PC-3 (cell line): ENCODE measurements at regions not wholly inside any gene's neighbourhood (a gene's known extent, or its start where the extent isn't known, plus 50 kb on each side); places are given as distances from the start of the nearest gene placed in this dataset.

ENCODE experiments used
- ATAC-seq: fragments of 200-7000 bp; cut with Tn5 transposase; 2 replicates; pipeline ENCODE4 v1.9.1; 2020; ENCODE audit warnings: mild to moderate bottlenecking, moderate library complexity
- BruUV-seq: library from RNA; stranded (reverse); fragments of 400-500 nt; replicated peaks from 2 replicates; lab custom pipeline; 2021; lab: Mats Ljungman, UMichigan
- CTCF ChIA-PET: fragments of 300-600 bp; sonication (Branson Sonifier 250); formaldehyde crosslinking; loops from one replicate; lab custom pipeline; 2022; ENCODE audit warnings: antibody characterized with exemption; lab: Charles Lee
- POLR2A ChIA-PET: fragments of 300-600 bp; sonication (Branson Sonifier 250); formaldehyde crosslinking; loops from one replicate; lab custom pipeline; 2022; ENCODE audit warnings: antibody characterized with exemption; ENCODE audit not compliant: unreplicated experiment; lab: Charles Lee
- DNase-seq: peaks from one replicate; pipeline ENCODE4 v3.0.0-alpha.2; 2015
- H2AFZ ChIP-seq: fragments of 300-600 bp; sonication (generic); 2 replicates; pipeline ENCODE4 v1.6.0; 2016; ENCODE audit warnings: antibody characterized with exemption, low read length
- H3F3A ChIP-seq: fragments of 300-600 bp; sonication (generic); one replicate; pipeline ENCODE4 v1.6.0; 2017; ENCODE audit warnings: antibody characterized with exemption, low read length, control low read depth, mild to moderate bottlenecking; ENCODE audit not compliant: unreplicated experiment
- H3K27ac ChIP-seq: fragments of 300-600 bp; sonication (generic); 2 replicates; pipeline ENCODE4 v1.5.1; 2016; ENCODE audit warnings: mild to moderate bottlenecking, low read length
- H3K27me3 ChIP-seq: fragments of 300-600 bp; sonication (generic); 2 replicates; pipeline ENCODE4 v1.6.1; 2016; ENCODE audit warnings: low read length, mixed read lengths
- H3K36me3 ChIP-seq: fragments of 300-600 bp; sonication (generic); 2 replicates; pipeline ENCODE4 v1.6.1; 2016; ENCODE audit warnings: low read depth, mixed run types, low read length, mixed read lengths
- H3K4me1 ChIP-seq: fragments of 300-600 bp; sonication (generic); 2 replicates; pipeline ENCODE4 v1.5.1; 2016; ENCODE audit warnings: low read length; ENCODE audit not compliant: insufficient read depth
- H3K4me2 ChIP-seq: fragments of 300-600 bp; sonication (generic); 2 replicates; pipeline ENCODE4 v1.6.0; 2016; ENCODE audit warnings: low read length
- H3K4me3 ChIP-seq: fragments of 300-600 bp; sonication (generic); 2 replicates; pipeline ENCODE4 v1.5.1; 2016; ENCODE audit warnings: mild to moderate bottlenecking, low read length, mixed read lengths
- H3K79me2 ChIP-seq: fragments of 300-600 bp; sonication (generic); 2 replicates; pipeline ENCODE4 v1.6.1; 2017; ENCODE audit warnings: low read length, mixed read lengths
- H3K9ac ChIP-seq: fragments of 300-600 bp; sonication (generic); 2 replicates; pipeline ENCODE4 v1.6.0; 2016; ENCODE audit warnings: mild to moderate bottlenecking, low read length
- H3K9me2 ChIP-seq: fragments of 300-600 bp; sonication (generic); replicated peaks from 2 replicates; pipeline ENCODE4 v1.6.1; 2016; ENCODE audit warnings: mixed run types, low read length, mixed read lengths
- H3K9me3 ChIP-seq: fragments of 300-600 bp; sonication (generic); 2 replicates; pipeline ENCODE4 v1.6.1; 2016; ENCODE audit warnings: low read length, mixed read lengths
- H4K20me1 ChIP-seq: fragments of 300-600 bp; sonication (generic); 2 replicates; pipeline ENCODE4 v1.6.1; 2016; ENCODE audit warnings: low read length, mixed read lengths
- EZH2 ChIP-seq: fragments of 300-600 bp; sonication (generic); IDR thresholded peaks from one replicate; pipeline ENCODE4 v1.6.1; 2017; ENCODE audit warnings: antibody characterized with exemption, mild to moderate bottlenecking, low read length; ENCODE audit not compliant: unreplicated experiment
- EZH2phosphoT487 ChIP-seq: fragments of 300-600 bp; sonication (generic); IDR thresholded peaks from 2 replicates; pipeline ENCODE4 v1.6.1; 2018; ENCODE audit warnings: mild to moderate bottlenecking, antibody characterized with exemption, low read length, borderline replicate concordance
- intact Hi-C: fragments of 100-400 bp; cut with micrococcal nuclease; formaldehyde crosslinking; loops from 2 replicates; pipeline ENCODE4 v1.9.0; 2023
- TF ChIP-seq, protein P1 (sequence below): fragments of 300-600 bp; sonication (generic); conservative IDR thresholded peaks from 2 replicates; pipeline ENCODE4 v1.5.1; 2017; ENCODE audit warnings: antibody characterized with exemption, low read depth, mild to moderate bottlenecking, low read length

- Histone ChIP-seq H3K27me3 (peaks cover 47% of the 10 kb centered on the region), H3K36me3 (no peaks in the 10 kb centered on the region), H3K4me1 (no peaks in the 10 kb centered on the region), H3K9me2 (no peaks in the 10 kb centered on the region), H2AFZ (no peak overlapping the region), H4K20me1 (no peaks in the 10 kb centered on the region), H3K9me3 (no peaks in the 10 kb centered on the region), H3K27ac (no peak overlapping the region), H3K9ac (no peak overlapping the region), H3K4me3 (no peak overlapping the region), H3K4me2 (no peak overlapping the region), H3F3A (no peaks in the 10 kb centered on the region), H3K79me2 (no peaks in the 10 kb centered on the region)
- intact Hi-C loops: no loop called here
- ATAC-seq (no peak), DNase-seq (no peak)
- BruUV-seq: no TSS peak
- TF ChIP-seq EZH2phosphoT487 (no peak), EZH2 (no peak)
- TF ChIP-seq, protein P1, sequence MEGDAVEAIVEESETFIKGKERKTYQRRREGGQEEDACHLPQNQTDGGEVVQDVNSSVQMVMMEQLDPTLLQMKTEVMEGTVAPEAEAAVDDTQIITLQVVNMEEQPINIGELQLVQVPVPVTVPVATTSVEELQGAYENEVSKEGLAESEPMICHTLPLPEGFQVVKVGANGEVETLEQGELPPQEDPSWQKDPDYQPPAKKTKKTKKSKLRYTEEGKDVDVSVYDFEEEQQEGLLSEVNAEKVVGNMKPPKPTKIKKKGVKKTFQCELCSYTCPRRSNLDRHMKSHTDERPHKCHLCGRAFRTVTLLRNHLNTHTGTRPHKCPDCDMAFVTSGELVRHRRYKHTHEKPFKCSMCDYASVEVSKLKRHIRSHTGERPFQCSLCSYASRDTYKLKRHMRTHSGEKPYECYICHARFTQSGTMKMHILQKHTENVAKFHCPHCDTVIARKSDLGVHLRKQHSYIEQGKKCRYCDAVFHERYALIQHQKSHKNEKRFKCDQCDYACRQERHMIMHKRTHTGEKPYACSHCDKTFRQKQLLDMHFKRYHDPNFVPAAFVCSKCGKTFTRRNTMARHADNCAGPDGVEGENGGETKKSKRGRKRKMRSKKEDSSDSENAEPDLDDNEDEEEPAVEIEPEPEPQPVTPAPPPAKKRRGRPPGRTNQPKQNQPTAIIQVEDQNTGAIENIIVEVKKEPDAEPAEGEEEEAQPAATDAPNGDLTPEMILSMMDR: no peak
- POLR2A ChIA-PET: no interaction called here
- CTCF ChIA-PET: no interaction called here
Observed at GRCh38 chr7:35495844-35496243, 199.1 kb downstream of the HERPUD2 start.

- Histone ChIP-seq H3K9me2 (no peaks in the 10 kb centered on the region), H3K4me1 (no peaks in the 10 kb centered on the region), H3K27me3 (peaks cover 51% of the 10 kb centered on the region), H3K9ac (no peak overlapping the region), H4K20me1 (no peaks in the 10 kb centered on the region), H3K4me3 (no peak overlapping the region), H3K36me3 (no peaks in the 10 kb centered on the region), H3K79me2 (no peaks in the 10 kb centered on the region), H3F3A (no peaks in the 10 kb centered on the region), H3K9me3 (no peaks in the 10 kb centered on the region), H3K27ac (no peak overlapping the region), H2AFZ (no peak overlapping the region), H3K4me2 (no peak overlapping the region)
- no TSS peak for BruUV-seq
- no peak for ATAC-seq
- TF ChIP-seq EZH2phosphoT487: no peak
- TF ChIP-seq, protein P1: no peak
- TF ChIP-seq EZH2: no peak
- no peak for DNase-seq
- ChIA-PET POLR2A (no interaction called here), CTCF (no interaction called here)
- intact Hi-C loops: no loop called here
Observed at GRCh38 chr7:35495377-35495776, 199.6 kb downstream of the HERPUD2 start.

DNA sequence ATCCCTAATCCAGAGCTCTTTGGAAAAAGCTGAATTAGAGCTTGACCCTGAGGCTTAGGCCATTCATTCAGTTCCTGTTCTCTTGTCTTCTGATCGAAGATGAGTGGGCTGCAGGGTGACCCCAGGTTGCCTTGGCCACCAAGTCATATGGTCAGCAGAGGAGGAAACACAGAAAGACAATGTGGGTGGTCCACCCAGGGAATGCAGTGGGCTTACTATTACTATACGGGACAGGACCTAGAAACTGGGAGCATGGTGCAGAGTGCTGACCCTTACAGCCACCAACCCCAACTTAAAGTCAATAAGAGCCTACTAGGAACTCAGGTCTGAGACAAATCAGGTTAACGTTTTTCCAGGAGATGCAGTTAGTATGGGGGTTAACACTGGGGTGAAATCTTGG, 200.5 kb downstream of the HERPUD2 start:
- no peak for DNase-seq
- no TSS peak for BruUV-seq
- Histone ChIP-seq H3K9ac (no peak overlapping the region), H3K27me3 (peaks cover 57% of the 10 kb centered on the region), H3K4me1 (no peaks in the 10 kb centered on the region), H3K9me2 (no peaks in the 10 kb centered on the region), H3K9me3 (no peaks in the 10 kb centered on the region), H3K79me2 (no peaks in the 10 kb centered on the region), H3F3A (no peaks in the 10 kb centered on the region), H4K20me1 (no peaks in the 10 kb centered on the region), H3K27ac (no peak overlapping the region), H2AFZ (no peak overlapping the region), H3K36me3 (no peaks in the 10 kb centered on the region), H3K4me3 (no peak overlapping the region), H3K4me2 (no peak overlapping the region)
- intact Hi-C loops: no loop called here
- POLR2A ChIA-PET: no interaction called here
- CTCF ChIA-PET: no interaction called here
- no peak for TF ChIP-seq EZH2phosphoT487
- no peak for TF ChIP-seq EZH2
- TF ChIP-seq, protein P1: no peak
- ATAC-seq: no peak
